H1 (cell line): ENCODE measurements at regions not wholly inside any gene's neighbourhood (a gene's known extent, or its start where the extent isn't known, plus 50 kb on each side); places are given as distances from the start of the nearest gene placed in this dataset.

Experiments
- CTCF ChIA-PET: fragments of 300-600 bp; sonication (Branson Sonifier 250); formaldehyde crosslinking; loops from one replicate; lab custom pipeline; 2021; ENCODE audit not compliant: partially characterized antibody; lab: Charles Lee
- POLR2A ChIA-PET: fragments of 300-600 bp; sonication (Branson Sonifier 250); formaldehyde crosslinking; loops from one replicate; lab custom pipeline; 2021; ENCODE audit warnings: inconsistent platforms; ENCODE audit not compliant: partially characterized antibody; lab: Charles Lee
- DNase-seq, 2 experiments: peaks; one replicate each; pipeline versions ENCODE4 v3.0.0 to v3.0.0-alpha.2; 2010 to 2022; ENCODE audit warnings: low spot score in 2 of 2, low read depth in 1 of 2, mixed read lengths in 1 of 2
- FAIRE-seq: peaks from 2 replicates; lab custom pipeline; 2011; peaks lifted over from hg19 to GRCh38; lab: Jason Lieb, UNC
- H2AFZ ChIP-seq: 2 replicates; pipeline ENCODE4 v1.8.1; 2012; ENCODE audit warnings: low read length, inconsistent platforms
- H2AK5ac ChIP-seq: 2 replicates; pipeline ENCODE4 v1.6.1; 2013; ENCODE audit warnings: low read depth, low read length
- H2BK120ac ChIP-seq: replicated peaks from 2 replicates; pipeline ENCODE3; 2013; ENCODE audit warnings: low read depth, low read length, inconsistent platforms
- H2BK12ac ChIP-seq: 2 replicates; pipeline ENCODE4 v1.6.1; 2013; ENCODE audit warnings: low read depth, low read length
- H2BK15ac ChIP-seq: 2 replicates; pipeline ENCODE4 v1.6.1; 2013; ENCODE audit warnings: low read length
- H2BK20ac ChIP-seq: 2 replicates; pipeline ENCODE4 v1.6.1; 2013; ENCODE audit warnings: low read length
- H2BK5ac ChIP-seq: 2 replicates; pipeline ENCODE4 v1.6.1; 2013; ENCODE audit warnings: low read depth, low read length
- H3K14ac ChIP-seq: 2 replicates; pipeline ENCODE4 v1.6.1; 2013; ENCODE audit warnings: inconsistent platforms; ENCODE audit not compliant: insufficient read length
- H3K18ac ChIP-seq: 2 replicates; pipeline ENCODE4 v1.6.1; 2013; ENCODE audit warnings: low read length; ENCODE audit errors: extremely low read depth
- H3K23ac ChIP-seq: 2 replicates; pipeline ENCODE4 v1.6.1; 2013; ENCODE audit warnings: inconsistent platforms; ENCODE audit not compliant: insufficient read length
- H3K23me2 ChIP-seq: 2 replicates; pipeline ENCODE4 v1.6.1; 2013; ENCODE audit warnings: low read depth, low read length
- H3K27ac ChIP-seq: 2 replicates; pipeline ENCODE4 v1.6.1; 2011; ENCODE audit warnings: low read depth, low read length, inconsistent platforms
- H3K27me3 ChIP-seq, 4 experiments: replicated peaks in 1 of 4; 1 replicate in 1 of 4; 2 replicates in 3 of 4; pipeline versions ENCODE4 v1.6.1 to v1.8.1; 2011 to 2013; ENCODE audit warnings: low read length in 3 of 4, mild to moderate bottlenecking in 3 of 4, inconsistent platforms in 2 of 4, mixed read lengths in 2 of 4, moderate library complexity in 1 of 4; ENCODE audit not compliant: control insufficient read depth in 3 of 4, insufficient read depth in 3 of 4; ENCODE audit errors: extremely low read depth in 1 of 4
- H3K36me3 ChIP-seq, 4 experiments: 2 replicates each; pipeline versions ENCODE4 v1.6.1 to v1.8.1; 2011 to 2013; ENCODE audit warnings: mild to moderate bottlenecking in 4 of 4, low read length in 3 of 4, moderate library complexity in 2 of 4, control low read depth in 1 of 4, inconsistent platforms in 1 of 4; ENCODE audit not compliant: insufficient read depth in 4 of 4, control insufficient read depth in 2 of 4
- H3K4ac ChIP-seq: replicated peaks from 2 replicates; pipeline ENCODE3; 2013; ENCODE audit warnings: low read length, low read depth, mixed read lengths, inconsistent platforms; ENCODE audit not compliant: insufficient read length
- H3K4me1 ChIP-seq, 4 experiments: replicated peaks in 1 of 4; 1 replicate in 1 of 4; 2 replicates in 3 of 4; pipeline versions ENCODE4 v1.6.1 to v1.8.1; 2011 to 2013; ENCODE audit warnings: low read length in 3 of 4, inconsistent platforms in 2 of 4, mixed read lengths in 1 of 4; ENCODE audit not compliant: insufficient read depth in 4 of 4, control insufficient read depth in 3 of 4
- H3K4me2 ChIP-seq, 2 experiments: 2 replicates each; pipeline versions ENCODE4 v1.6.1 to v1.8.1; 2011 to 2013; ENCODE audit warnings: low read depth in 2 of 2, low read length in 2 of 2, control low read depth in 1 of 2, inconsistent platforms in 1 of 2, mild to moderate bottlenecking in 1 of 2; ENCODE audit not compliant: insufficient read depth in 1 of 2
- H3K4me3 ChIP-seq, 4 experiments: fragments of 200-600, 300-600 bp in 1 of 4; sonication (generic), shearing (Covaris generic), sonication (Bioruptor Twin) in 1 of 4; 2 replicates each; pipeline versions ENCODE4 v1.5.1 to v1.8.1; 2011 to 2016; ENCODE audit warnings: low read length in 4 of 4, low read depth in 3 of 4, control low read depth in 2 of 4, inconsistent platforms in 2 of 4, mild to moderate bottlenecking in 2 of 4, mixed read lengths in 1 of 4, moderate library complexity in 1 of 4; ENCODE audit not compliant: insufficient read depth in 2 of 4; ENCODE audit errors: extremely low read depth in 1 of 4
- H3K56ac ChIP-seq: replicated peaks from 2 replicates; pipeline ENCODE3; 2013; ENCODE audit warnings: low read depth, mild to moderate bottlenecking, mixed read lengths, low read length, inconsistent platforms; ENCODE audit not compliant: insufficient read length
- H3K79me1 ChIP-seq: 2 replicates; pipeline ENCODE4 v1.6.1; 2013; ENCODE audit warnings: low read depth, low read length, control low read depth
- H3K79me2 ChIP-seq, 2 experiments: 2 replicates each; pipeline versions ENCODE4 v1.6.1 to v1.8.1; 2012 to 2013; ENCODE audit warnings: low read length in 2 of 2, mild to moderate bottlenecking in 2 of 2, inconsistent platforms in 1 of 2; ENCODE audit not compliant: insufficient read depth in 2 of 2, control insufficient read depth in 1 of 2
- H3K9ac ChIP-seq, 4 experiments: replicated peaks in 1 of 4; 1 replicate in 1 of 4; 2 replicates in 3 of 4; pipeline versions ENCODE4 v1.6.1 to v1.8.1; 2011 to 2013; ENCODE audit warnings: low read depth in 3 of 4, low read length in 3 of 4, control low read depth in 2 of 4, mild to moderate bottlenecking in 2 of 4, moderate library complexity in 2 of 4, inconsistent platforms in 1 of 4; ENCODE audit errors: extremely low read depth in 1 of 4
- H3K9me3 ChIP-seq, 2 experiments: 2 replicates each; pipeline versions ENCODE4 v1.6.1 to v1.8.1; 2012 to 2013; ENCODE audit warnings: mild to moderate bottlenecking in 2 of 2, moderate library complexity in 2 of 2, control low read depth in 1 of 2, inconsistent platforms in 1 of 2, low read depth in 1 of 2, low read length in 1 of 2, mixed read lengths in 1 of 2; ENCODE audit not compliant: insufficient read depth in 2 of 2
- H4K20me1 ChIP-seq, 2 experiments: replicated peaks in 1 of 2; 2 replicates each; pipeline versions ENCODE3 to v1.8.1; 2011 to 2013; ENCODE audit warnings: inconsistent platforms in 2 of 2, low read length in 2 of 2, mild to moderate bottlenecking in 1 of 2; ENCODE audit not compliant: insufficient read depth in 2 of 2, control insufficient read depth in 1 of 2
- H4K5ac ChIP-seq: 2 replicates; pipeline ENCODE4 v1.6.1; 2013; ENCODE audit warnings: low read length, low read depth, mixed read lengths, inconsistent platforms; ENCODE audit not compliant: insufficient read length
- H4K8ac ChIP-seq: 2 replicates; pipeline ENCODE4 v1.8.0; 2013; ENCODE audit warnings: mild to moderate bottlenecking, moderate library complexity, low read length, inconsistent platforms; ENCODE audit not compliant: insufficient read depth; ENCODE audit errors: extremely low read depth
- H4K91ac ChIP-seq: replicated peaks from 2 replicates; pipeline ENCODE3; 2013; ENCODE audit warnings: low read length, mixed read lengths, inconsistent platforms; ENCODE audit not compliant: insufficient read length
- ATF3 ChIP-seq: IDR thresholded peaks from 2 replicates; pipeline ENCODE4 v1.6.1; 2011; ENCODE audit warnings: low read depth, mild to moderate bottlenecking, low read length; ENCODE audit not compliant: insufficient read depth
- BRCA1 ChIP-seq: IDR thresholded peaks from 2 replicates; pipeline ENCODE4 v1.6.1; 2012; ENCODE audit warnings: low read depth, low read length, improper control_type of control experiment
- CBX5 ChIP-seq: fragments of 300-800, 300-1000 bp; sonication (generic); IDR thresholded peaks from 2 replicates; pipeline ENCODE4 v1.7.1; 2016; ENCODE audit warnings: antibody characterized with exemption, low read length, low read depth
- CBX8 ChIP-seq: fragments of 300-800, 300-1000 bp; sonication (generic); IDR thresholded peaks from 2 replicates; pipeline ENCODE4 v1.7.1; 2016; ENCODE audit warnings: low read depth, low read length, borderline replicate concordance
- CTBP2 ChIP-seq: IDR thresholded peaks from 2 replicates; pipeline ENCODE4 v1.7.0; 2011; ENCODE audit warnings: borderline replicate concordance, mild to moderate bottlenecking, moderate library complexity, mixed read lengths, low read length; ENCODE audit not compliant: insufficient read depth, insufficient read length
- GABPA ChIP-seq: IDR thresholded peaks from 2 replicates; pipeline ENCODE4 v1.6.1; 2011; ENCODE audit warnings: mild to moderate bottlenecking, low read length, moderate library complexity, borderline replicate concordance; ENCODE audit not compliant: insufficient read depth
- GTF2F1 ChIP-seq: IDR thresholded peaks from 2 replicates; pipeline ENCODE4 v1.6.1; 2012; ENCODE audit warnings: low read depth, low read length, improper control_type of control experiment, borderline replicate concordance
- JUND ChIP-seq: IDR thresholded peaks from 2 replicates; pipeline ENCODE4 v1.6.1; 2011; ENCODE audit warnings: mild to moderate bottlenecking, improper control_type of control experiment, low read length
- KDM1A ChIP-seq: fragments of 200-600, 300-600 bp; sonication (generic); IDR thresholded peaks from 2 replicates; pipeline ENCODE4 v1.7.1; 2016; ENCODE audit warnings: mild to moderate bottlenecking, low read length, borderline replicate concordance
- MAX ChIP-seq: IDR thresholded peaks from 2 replicates; pipeline ENCODE4 v1.6.1; 2012; ENCODE audit warnings: inconsistent platforms
- PHF8 ChIP-seq: fragments of 200-600 bp; sonication (generic); conservative IDR thresholded peaks from 2 replicates; pipeline ENCODE4 v1.7.1; 2012; ENCODE audit warnings: low read depth, mild to moderate bottlenecking, inconsistent platforms, low read length, moderate library complexity
- SIX5 ChIP-seq: IDR thresholded peaks from 2 replicates; pipeline ENCODE4 v1.6.1; 2011; ENCODE audit warnings: mild to moderate bottlenecking, low read depth, low read length
- SP1 ChIP-seq: IDR thresholded peaks from 2 replicates; pipeline ENCODE4 v1.6.1; 2011; ENCODE audit warnings: low read depth, low read length
- SP4 ChIP-seq: IDR thresholded peaks from 2 replicates; pipeline ENCODE4 v1.6.1; 2012; ENCODE audit warnings: low read length, inconsistent platforms
- TEAD4 ChIP-seq: IDR thresholded peaks from 2 replicates; pipeline ENCODE4 v1.6.1; 2012; ENCODE audit warnings: low read depth, low read length, inconsistent platforms, mixed read lengths
- YY1 ChIP-seq: IDR thresholded peaks from 2 replicates; pipeline ENCODE4 v1.6.1; 2011; ENCODE audit warnings: low read depth, mild to moderate bottlenecking, low read length
- WGBS, 2 experiments: shearing (Covaris generic) in 1 of 2; methylation state at CpG; one replicate each; pipeline versions ENCODE4 v1.1.6 to v1.1.7; 2013 to 2015; ENCODE audit warnings: low lambda C conversion rate in 2 of 2, mixed read lengths in 2 of 2, inconsistent platforms in 1 of 2, low coverage in 1 of 2, missing lambda C conversion rate in 1 of 2; ENCODE audit not compliant: insufficient replicate concordance in 2 of 2, insufficient coverage in 1 of 2, insufficient read length in 1 of 2; ENCODE audit errors: extremely low coverage in 1 of 2, missing lambda C conversion rate in 1 of 2; 5-methylcytosine and 5-hydroxymethylcytosine counted together

- no peak overlapping the region for H3K4me3 ChIP-seq
- H2AK5ac ChIP-seq: no peak overlapping the region
- no peak overlapping the region for H4K8ac ChIP-seq
- 95% methylated on average over 3 of the region's 3 CpGs; no CpG with 5 or more reads in 1 of the 2 experiments for WGBS, 2 experiments
- no peak overlapping the region for H2BK120ac ChIP-seq
- H3K4me1 ChIP-seq: no peaks in the 10 kb centered on the region
- no peak overlapping the region for H3K56ac ChIP-seq
- H3K23me2 ChIP-seq: no peaks in the 10 kb centered on the region
- no peak overlapping the region for H2BK12ac ChIP-seq
- H3K79me2 ChIP-seq: no peaks in the 10 kb centered on the region
- no peaks in the 10 kb centered on the region for H3K36me3 ChIP-seq
- no peak overlapping the region for H3K23ac ChIP-seq
- H3K27ac ChIP-seq: no peak overlapping the region
- no peak overlapping the region for H3K4me2 ChIP-seq
- no peaks in the 10 kb centered on the region for H4K20me1 ChIP-seq
- H2BK15ac ChIP-seq: no peak overlapping the region
- no peak overlapping the region for H3K18ac ChIP-seq
- no peaks in the 10 kb centered on the region for H3K27me3 ChIP-seq
- H2AFZ ChIP-seq: no peak overlapping the region
- ChIA-PET POLR2A (no interaction called here), CTCF (no interaction called here)
- no peak for TF ChIP-seq GABPA
- TF ChIP-seq MAX: no peak
- no peak for TF ChIP-seq SIX5
- TF ChIP-seq GTF2F1: no peak
- TF ChIP-seq JUND: no peak
- no peak for TF ChIP-seq SP4
- no peak for TF ChIP-seq YY1
- no peak for TF ChIP-seq ATF3
- TF ChIP-seq SP1: no peak
- TF ChIP-seq CBX5: no peak
- no peak for TF ChIP-seq TEAD4
- TF ChIP-seq PHF8: no peak
- no peak for TF ChIP-seq BRCA1
- TF ChIP-seq CBX8: no peak
- no peak for TF ChIP-seq CTBP2
- no peak for TF ChIP-seq KDM1A
- no peaks in the 10 kb centered on the region for H3K79me1 ChIP-seq
- H3K14ac ChIP-seq: no peak overlapping the region
- H4K5ac ChIP-seq: no peak overlapping the region
- H2BK5ac ChIP-seq: no peak overlapping the region
- H3K9me3 ChIP-seq: no peaks in the 10 kb centered on the region
- no peak overlapping the region for H4K91ac ChIP-seq
- DNase-seq (no peak), FAIRE-seq (no peak)
- no peak overlapping the region for H3K9ac ChIP-seq
- no peak overlapping the region for H3K4ac ChIP-seq
- no peak overlapping the region for H2BK20ac ChIP-seq
Measured at GRCh38 chr4:131084997-131085396, 1989.0 kb downstream of the C4orf33 start.
